Karpas-422 (cell line): ENCODE measurements at regions not wholly inside any gene's neighbourhood (a gene's known extent, or its start where the extent isn't known, plus 50 kb on each side); places are given as distances from the start of the nearest gene placed in this dataset.

Source experiments
- DNase-seq: peaks from one replicate; pipeline ENCODE4 v3.0.0-alpha.2; 2015
- H2AFZ ChIP-seq: fragments of 200-600 bp; sonication (generic); 2 replicates; pipeline ENCODE4 v1.6.1; 2014; ENCODE audit warnings: antibody characterized with exemption, low read length, mixed read lengths
- H3K27ac ChIP-seq: fragments of 200-600 bp; sonication (generic); 2 replicates; pipeline ENCODE4 v1.5.1; 2014; ENCODE audit warnings: mild to moderate bottlenecking, low read length, moderate library complexity
- H3K27me3 ChIP-seq: fragments of 200-600 bp; sonication (generic); 2 replicates; pipeline ENCODE4 v1.6.1; 2014; ENCODE audit warnings: low read length, mixed read lengths
- H3K36me3 ChIP-seq: fragments of 200-600 bp; sonication (generic); 2 replicates; pipeline ENCODE4 v1.6.1; 2014; ENCODE audit warnings: low read length, mixed read lengths; ENCODE audit not compliant: insufficient read depth
- H3K4me1 ChIP-seq: fragments of 200-600 bp; sonication (generic); 2 replicates; pipeline ENCODE4 v1.6.1; 2014; ENCODE audit warnings: mild to moderate bottlenecking, low read length, mixed read lengths
- H3K4me2 ChIP-seq: fragments of 200-600 bp; sonication (generic); 2 replicates; pipeline ENCODE4 v1.6.1; 2014; ENCODE audit warnings: low read length, low read depth, mild to moderate bottlenecking; ENCODE audit not compliant: poor library complexity, severe bottlenecking
- H3K4me3 ChIP-seq: fragments of 200-600 bp; sonication (generic); 2 replicates; pipeline ENCODE4 v1.5.1; 2014; ENCODE audit warnings: mild to moderate bottlenecking, antibody characterized with exemption, low read length, mixed read lengths
- H3K79me2 ChIP-seq: fragments of 200-600 bp; sonication (generic); 2 replicates; pipeline ENCODE4 v1.6.1; 2014; ENCODE audit warnings: mild to moderate bottlenecking, low read length, mixed read lengths
- H3K9ac ChIP-seq: fragments of 200-600 bp; sonication (generic); 2 replicates; pipeline ENCODE4 v1.6.0; 2014; ENCODE audit warnings: low read length
- H3K9me2 ChIP-seq: fragments of 200-600 bp; sonication (generic), shearing (Covaris generic); replicated peaks from 2 replicates; pipeline ENCODE4 v1.6.0; 2014; ENCODE audit warnings: mild to moderate bottlenecking, low read length, moderate library complexity; ENCODE audit not compliant: insufficient read depth
- H3K9me3 ChIP-seq: fragments of 300-700, 200-600 bp; sonication (generic); 2 replicates; pipeline ENCODE4 v1.6.1; 2014; ENCODE audit warnings: low read length, mixed read lengths
- H4K20me1 ChIP-seq: fragments of 200-600 bp; sonication (generic); 2 replicates; pipeline ENCODE4 v1.6.1; 2014; ENCODE audit warnings: mild to moderate bottlenecking, antibody characterized with exemption, low read length, low read depth; ENCODE audit not compliant: insufficient read depth

DNA sequence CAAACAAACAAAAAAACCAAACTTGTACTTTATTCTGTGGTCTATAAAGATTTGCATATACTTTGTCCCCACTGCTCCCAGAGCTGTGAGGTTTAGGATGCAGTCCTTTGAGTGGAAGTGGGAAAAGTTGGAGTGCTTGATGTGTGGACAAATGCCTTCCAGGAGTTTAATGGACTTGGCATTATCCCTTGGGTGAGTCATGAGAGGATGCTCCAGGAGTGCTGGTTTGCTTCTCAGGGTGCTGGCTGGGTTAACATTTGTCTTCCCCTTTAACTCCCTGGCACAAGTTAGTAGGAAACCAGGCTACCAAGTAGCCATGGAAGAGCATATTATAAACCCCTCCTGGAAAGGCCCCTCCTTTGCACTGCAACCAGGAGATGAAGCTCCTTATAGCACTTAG, 417.4 kb upstream of the RIOK2 start:
- H3K4me2 ChIP-seq: no peak overlapping the region
- H2AFZ ChIP-seq: no peak overlapping the region
- DNase-seq: no peak
- H3K9ac ChIP-seq: no peak overlapping the region
- no peaks in the 10 kb centered on the region for H3K79me2 ChIP-seq
- H3K9me3 ChIP-seq: peaks cover 6% of the 10 kb centered on the region; the same call in 1 of the 2 replicates
- H3K4me3 ChIP-seq: no peak overlapping the region
- H3K27ac ChIP-seq: no peak overlapping the region
- no peaks in the 10 kb centered on the region for H3K36me3 ChIP-seq
- no peaks in the 10 kb centered on the region for H3K27me3 ChIP-seq
- no peaks in the 10 kb centered on the region for H3K9me2 ChIP-seq
- H4K20me1 ChIP-seq: no peaks in the 10 kb centered on the region
- no peaks in the 10 kb centered on the region for H3K4me1 ChIP-seq

DNA sequence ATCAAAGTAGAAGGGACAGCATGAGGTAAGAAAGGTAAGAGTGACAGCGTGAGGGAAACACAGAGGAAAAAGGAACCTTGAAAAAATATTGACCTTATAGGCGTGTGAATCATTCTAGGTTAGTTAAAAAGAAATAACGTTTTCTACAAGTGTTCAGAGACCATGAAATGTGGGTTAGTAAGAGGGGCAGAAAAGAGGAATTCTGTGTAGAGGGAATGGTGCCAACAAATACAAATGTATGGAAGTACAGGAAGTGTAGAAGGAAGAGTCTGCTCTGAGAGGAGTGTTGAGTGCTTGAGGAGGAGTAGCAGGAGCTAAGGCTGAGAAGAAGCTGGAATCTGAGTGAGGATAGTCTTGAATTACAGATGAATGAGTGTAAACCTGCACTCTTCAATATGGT, 418.6 kb upstream of the RIOK2 start:
- no peaks in the 10 kb centered on the region for H3K27me3 ChIP-seq
- no peak overlapping the region for H3K4me2 ChIP-seq
- no peak overlapping the region for H3K27ac ChIP-seq
- no peak overlapping the region for H2AFZ ChIP-seq
- H3K9ac ChIP-seq: no peak overlapping the region
- peaks cover 6% of the 10 kb centered on the region; the same call in 1 of the 2 replicates for H3K9me3 ChIP-seq
- no peak overlapping the region for H3K4me3 ChIP-seq
- H3K4me1 ChIP-seq: no peaks in the 10 kb centered on the region
- no peaks in the 10 kb centered on the region for H3K9me2 ChIP-seq
- no peak for DNase-seq
- no peaks in the 10 kb centered on the region for H4K20me1 ChIP-seq
- H3K79me2 ChIP-seq: no peaks in the 10 kb centered on the region
- no peaks in the 10 kb centered on the region for H3K36me3 ChIP-seq

DNA sequence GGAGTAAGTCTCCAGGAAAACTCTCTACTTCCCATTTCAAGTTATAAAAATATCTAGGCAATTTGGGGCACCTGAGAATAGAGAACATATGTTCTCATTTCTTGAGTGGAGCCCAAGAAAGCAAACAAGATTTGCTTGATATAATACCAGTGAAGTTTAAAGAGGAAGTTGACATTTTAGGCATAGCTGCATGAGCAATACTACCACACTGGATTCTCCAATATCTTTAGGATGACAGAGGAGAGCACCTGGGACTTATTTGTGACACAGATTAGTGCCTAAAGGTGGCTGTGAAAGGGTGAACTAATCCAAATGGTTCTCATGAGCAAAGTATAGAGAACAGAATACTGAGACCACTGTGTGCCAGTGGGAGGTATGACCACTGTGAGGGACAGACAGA, 423.5 kb upstream of the RIOK2 start:
- Histone ChIP-seq H3K36me3 (no peaks in the 10 kb centered on the region), H3K4me2 (no peak overlapping the region), H3K9ac (no peak overlapping the region), H3K27ac (no peak overlapping the region), H3K9me2 (no peaks in the 10 kb centered on the region), H3K79me2 (no peaks in the 10 kb centered on the region), H3K9me3 (no peaks in the 10 kb centered on the region), H3K27me3 (no peaks in the 10 kb centered on the region), H2AFZ (no peak overlapping the region), H4K20me1 (no peaks in the 10 kb centered on the region), H3K4me3 (no peak overlapping the region), H3K4me1 (no peaks in the 10 kb centered on the region)
- no peak for DNase-seq

DNA sequence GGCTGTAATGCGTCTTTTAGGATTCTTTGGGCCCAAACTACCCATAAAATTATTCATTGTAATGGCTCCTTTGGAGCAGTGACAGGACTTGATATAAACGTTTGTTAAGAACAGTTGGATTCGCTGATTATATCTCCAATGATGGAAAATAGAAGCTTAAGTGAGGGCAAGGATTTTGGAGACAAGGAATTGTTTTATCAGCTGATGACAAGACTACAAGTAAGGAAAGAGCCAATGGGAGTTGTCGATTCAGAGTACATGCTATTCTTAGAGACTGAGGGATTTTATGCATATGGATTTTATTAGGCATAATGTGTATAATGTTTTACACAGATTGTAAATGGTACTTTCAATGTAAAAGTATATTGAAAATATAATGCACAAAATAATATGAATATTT, 425.5 kb upstream of the RIOK2 start:
- Histone ChIP-seq H3K4me3 (no peak overlapping the region), H3K9ac (no peak overlapping the region), H3K79me2 (no peaks in the 10 kb centered on the region), H2AFZ (no peak overlapping the region), H3K9me2 (no peaks in the 10 kb centered on the region), H3K27me3 (no peaks in the 10 kb centered on the region), H3K4me2 (no peak overlapping the region), H3K4me1 (no peaks in the 10 kb centered on the region), H3K36me3 (no peaks in the 10 kb centered on the region), H3K27ac (no peak overlapping the region), H4K20me1 (no peaks in the 10 kb centered on the region), H3K9me3 (no peaks in the 10 kb centered on the region)
- DNase-seq: no peak

GRCh38 chr5:97618721-97619120, 435.7 kb upstream of the RIOK2 start:
- Histone ChIP-seq H3K4me2 (no peak overlapping the region), H3K9me3 (no peaks in the 10 kb centered on the region), H3K9ac (no peak overlapping the region), H2AFZ (no peak overlapping the region), H3K27ac (no peak overlapping the region), H4K20me1 (no peaks in the 10 kb centered on the region), H3K4me1 (no peaks in the 10 kb centered on the region), H3K79me2 (no peaks in the 10 kb centered on the region), H3K9me2 (no peaks in the 10 kb centered on the region), H3K27me3 (no peaks in the 10 kb centered on the region), H3K4me3 (no peak overlapping the region), H3K36me3 (no peaks in the 10 kb centered on the region)
- no peak for DNase-seq

GRCh38 chr5:97623441-97623840, 440.4 kb upstream of the RIOK2 start:
- H3K9ac ChIP-seq: no peak overlapping the region
- H3K9me2 ChIP-seq: no peaks in the 10 kb centered on the region
- H3K4me2 ChIP-seq: no peak overlapping the region
- DNase-seq: no peak
- H3K9me3 ChIP-seq: no peaks in the 10 kb centered on the region
- no peaks in the 10 kb centered on the region for H3K36me3 ChIP-seq
- no peaks in the 10 kb centered on the region for H3K27me3 ChIP-seq
- H4K20me1 ChIP-seq: no peaks in the 10 kb centered on the region
- H3K4me3 ChIP-seq: no peak overlapping the region
- H3K27ac ChIP-seq: no peak overlapping the region
- no peak overlapping the region for H2AFZ ChIP-seq
- H3K79me2 ChIP-seq: no peaks in the 10 kb centered on the region
- no peaks in the 10 kb centered on the region for H3K4me1 ChIP-seq

DNA sequence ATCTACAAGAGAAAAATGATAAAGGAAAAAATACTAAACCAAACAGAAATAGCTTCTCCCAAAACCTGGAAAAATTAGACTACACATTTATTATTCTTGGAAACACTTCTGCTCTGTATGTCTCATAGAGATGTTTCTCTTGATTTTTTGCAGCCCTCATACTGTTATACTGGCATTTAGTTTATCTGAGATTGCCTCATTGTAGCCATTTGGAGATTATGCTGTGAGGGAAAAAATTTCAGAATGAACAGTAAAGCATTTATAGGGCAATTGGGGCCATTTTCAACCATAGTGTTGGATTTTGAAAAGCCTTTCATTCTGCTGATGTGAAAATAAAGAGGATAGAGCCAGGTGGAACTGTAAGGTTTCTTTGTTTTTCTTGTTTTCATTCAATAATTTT, 441.8 kb upstream of the RIOK2 start:
- H3K4me1 ChIP-seq: no peaks in the 10 kb centered on the region
- no peak for DNase-seq
- H3K27me3 ChIP-seq: no peaks in the 10 kb centered on the region
- no peak overlapping the region for H2AFZ ChIP-seq
- H4K20me1 ChIP-seq: no peaks in the 10 kb centered on the region
- no peak overlapping the region for H3K27ac ChIP-seq
- no peaks in the 10 kb centered on the region for H3K36me3 ChIP-seq
- no peaks in the 10 kb centered on the region for H3K79me2 ChIP-seq
- no peaks in the 10 kb centered on the region for H3K9me2 ChIP-seq
- no peak overlapping the region for H3K4me3 ChIP-seq
- no peak overlapping the region for H3K9ac ChIP-seq
- no peaks in the 10 kb centered on the region for H3K9me3 ChIP-seq
- no peak overlapping the region for H3K4me2 ChIP-seq

DNA sequence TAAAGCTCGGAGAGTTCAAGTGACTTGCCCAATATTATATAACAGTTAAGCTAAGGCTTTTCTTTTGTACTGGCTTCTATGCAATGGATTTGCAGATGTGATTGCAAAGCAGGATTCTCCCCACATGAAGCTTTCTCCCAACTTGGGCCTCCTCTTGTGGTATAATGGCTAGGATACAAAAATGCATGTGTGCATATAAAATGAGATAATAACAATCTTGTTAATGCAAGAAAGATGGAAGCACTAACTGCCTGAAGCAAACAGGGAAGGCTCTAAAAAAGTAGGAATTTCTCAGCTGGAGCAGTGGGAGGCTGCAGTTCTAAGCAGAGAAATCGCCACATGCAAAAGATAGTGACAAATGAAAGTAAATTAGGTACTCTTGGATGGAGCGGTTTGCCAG, 444.2 kb upstream of the RIOK2 start:
- Histone ChIP-seq H3K27ac (no peak overlapping the region), H3K27me3 (no peaks in the 10 kb centered on the region), H3K9me3 (no peaks in the 10 kb centered on the region), H3K79me2 (no peaks in the 10 kb centered on the region), H3K4me1 (no peaks in the 10 kb centered on the region), H3K4me2 (no peak overlapping the region), H4K20me1 (no peaks in the 10 kb centered on the region), H2AFZ (no peak overlapping the region), H3K9ac (no peak overlapping the region), H3K9me2 (no peaks in the 10 kb centered on the region), H3K36me3 (no peaks in the 10 kb centered on the region), H3K4me3 (no peak overlapping the region)
- no peak for DNase-seq

- DNase-seq: no peak
- no peak overlapping the region for H3K4me3 ChIP-seq
- H3K4me1 ChIP-seq: no peaks in the 10 kb centered on the region
- H4K20me1 ChIP-seq: no peaks in the 10 kb centered on the region
- no peak overlapping the region for H3K4me2 ChIP-seq
- no peaks in the 10 kb centered on the region for H3K27me3 ChIP-seq
- H3K79me2 ChIP-seq: no peaks in the 10 kb centered on the region
- H3K9me2 ChIP-seq: no peaks in the 10 kb centered on the region
- no peaks in the 10 kb centered on the region for H3K9me3 ChIP-seq
- no peak overlapping the region for H2AFZ ChIP-seq
- no peak overlapping the region for H3K9ac ChIP-seq
- H3K36me3 ChIP-seq: no peaks in the 10 kb centered on the region
- H3K27ac ChIP-seq: no peak overlapping the region
Measured at GRCh38 chr5:97628031-97628430, 445.0 kb upstream of the RIOK2 start.
